Tibial artery (tissue), 4 donors: ENCODE measurements at regions not wholly inside any gene's neighbourhood (a gene's known extent, or its start where the extent isn't known, plus 50 kb on each side); places are given as distances from the start of the nearest gene placed in this dataset.

Source experiments
- DNase-seq, 2 donors: peaks; one replicate each; pipeline ENCODE4 v3.0.0-alpha.2; 2019
- H3K27ac ChIP-seq, 2 donors: fragments of 200-600 bp; sonication (generic) in 1 of 2; 1 replicate in 1 of 2; 2 replicates in 1 of 2; pipeline ENCODE4 v1.5.1; 2018 to 2019; ENCODE audit warnings: mild to moderate bottlenecking in 1 of 2
- H3K27me3 ChIP-seq, 2 donors: fragments of 200-600 bp; sonication (generic) in 1 of 2; one replicate each; pipeline versions ENCODE4 v1.5.1 to v1.6.0; 2016 to 2019
- H3K36me3 ChIP-seq, 3 donors: fragments of 200-600 bp; sonication (generic) in 2 of 3; one replicate each; pipeline ENCODE4 v1.5.1; 2016 to 2019; ENCODE audit warnings: mild to moderate bottlenecking in 2 of 3
- H3K4me1 ChIP-seq, 4 donors: fragments of 200-600 bp; sonication (generic) in 2 of 4; 1 replicate in 3 of 4; 2 replicates in 1 of 4; pipeline ENCODE4 v1.5.1; 2016 to 2019
- H3K4me3 ChIP-seq, 2 donors: fragments of 200-600 bp; sonication (generic) in 1 of 2; 1 replicate in 1 of 2; 2 replicates in 1 of 2; pipeline ENCODE4 v1.5.1; 2018 to 2019; ENCODE audit warnings: mild to moderate bottlenecking in 2 of 2
- H3K9me3 ChIP-seq, 3 donors: fragments of 200-600 bp; sonication (generic) in 1 of 3; one replicate each; pipeline ENCODE4 v1.5.1; 2016 to 2019
- CTCF ChIP-seq, 2 experiments: fragments of 200-600 bp in 1 of 2; fragments of 450-650 bp in 1 of 2; IDR thresholded peaks; one replicate each; pipeline ENCODE4 v1.5.1; 2017 to 2019; ENCODE audit warnings: antibody characterized with exemption in 2 of 2, mild to moderate bottlenecking in 1 of 2, moderate library complexity in 1 of 2
- intact Hi-C: fragments of 100-400 bp; cut with DNase I; formaldehyde crosslinking; loops from one replicate; pipeline ENCODE4 v1.15.0; 2023; ENCODE audit warnings: low total_unique reads

GRCh38 chr5:110019119-110019518 lies 329.4 kb downstream of the MAN2A1 start:
- no peak for DNase-seq
- Histone ChIP-seq H3K27ac (no peak overlapping the region), H3K36me3 (no peaks in the 10 kb centered on the region), H3K27me3 (no peaks in the 10 kb centered on the region), H3K9me3 (no peaks in the 10 kb centered on the region), H3K4me3 (no peak overlapping the region), H3K4me1 (peaks cover 0 to 5% (median 0%) of the 10 kb centered on the region in 4 donors)
- intact Hi-C loops: no loop called here
- no peak for TF ChIP-seq CTCF (IDR thresholded peaks at IDR 0.05)

DNA sequence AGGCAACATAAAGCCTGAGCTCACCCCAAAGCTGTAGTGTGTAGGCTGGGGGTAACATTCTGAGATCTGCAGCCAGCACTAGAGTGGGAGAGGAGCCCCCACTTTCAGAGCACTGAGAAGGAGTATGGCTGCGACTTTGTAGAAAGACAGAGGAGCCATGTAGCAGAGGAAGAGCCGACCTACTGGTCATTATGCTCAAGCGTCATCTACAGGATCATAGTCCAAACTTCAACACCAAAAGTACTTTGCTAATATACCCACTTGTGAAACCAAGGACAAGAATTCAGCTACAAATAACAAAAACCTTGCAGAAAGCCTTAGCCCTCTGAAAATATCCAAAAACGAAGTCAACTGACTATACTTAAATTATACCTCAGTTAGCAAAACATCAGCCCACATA lies 330.1 kb downstream of the MAN2A1 start:
- no peak for DNase-seq
- no peak for TF ChIP-seq CTCF (IDR thresholded peaks at IDR 0.05)
- Histone ChIP-seq H3K9me3 (no peaks in the 10 kb centered on the region), H3K36me3 (no peaks in the 10 kb centered on the region), H3K4me3 (no peak overlapping the region), H3K27ac (no peak overlapping the region), H3K4me1 (peaks cover 0 to 5% (median 0%) of the 10 kb centered on the region in 4 donors), H3K27me3 (no peaks in the 10 kb centered on the region)
- intact Hi-C loops: no loop called here

GRCh38 chr5:110021251-110021650 lies 331.5 kb downstream of the MAN2A1 start:
- intact Hi-C loops: no loop called here
- no peaks in the 10 kb centered on the region for H3K36me3 ChIP-seq
- no peak for TF ChIP-seq CTCF (IDR thresholded peaks at IDR 0.05)

DNA sequence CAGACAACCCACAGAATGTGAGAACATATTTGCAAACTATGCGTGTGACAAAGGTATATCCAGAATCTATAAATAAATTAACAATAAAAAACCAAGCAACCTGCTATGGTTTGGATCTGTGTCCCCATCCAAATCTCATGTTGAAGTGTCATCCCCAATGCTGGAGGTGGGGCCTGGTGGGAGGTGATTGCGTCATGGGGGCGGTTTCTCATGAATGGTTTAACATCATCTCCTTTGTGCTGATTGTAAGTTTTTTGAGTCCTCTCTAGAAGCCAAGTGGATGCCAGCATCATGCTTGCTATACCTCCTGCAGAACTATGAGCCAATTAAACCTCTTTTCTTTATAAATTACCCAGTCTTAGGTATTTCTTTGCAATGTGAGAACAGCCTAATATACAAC lies 335.4 kb downstream of the MAN2A1 start:
- Histone ChIP-seq H3K9me3 (no peaks in the 10 kb centered on the region), H3K4me3 (no peak overlapping the region), H3K4me1 (peaks cover 0 to 7% (median 0%) of the 10 kb centered on the region in 4 donors), H3K36me3 (no peaks in the 10 kb centered on the region), H3K27ac (no peak overlapping the region), H3K27me3 (no peaks in the 10 kb centered on the region)
- intact Hi-C loops: no loop called here
- no peak for TF ChIP-seq CTCF (IDR thresholded peaks at IDR 0.05)
- no peak for DNase-seq

More at GRCh38 chr5:110021251-110021650, 331.5 kb downstream of the MAN2A1 start:
- DNase-seq: no peak
- Histone ChIP-seq H3K9me3 (no peaks in the 10 kb centered on the region), H3K4me3 (no peak overlapping the region), H3K4me1 (no peaks in the 10 kb centered on the region), H3K27ac (no peak overlapping the region), H3K27me3 (no peaks in the 10 kb centered on the region)

- Histone ChIP-seq H3K4me3 (no peak overlapping the region), H3K27ac (no peak overlapping the region), H3K27me3 (no peaks in the 10 kb centered on the region), H3K4me1 (peaks cover 0 to 7% (median 0%) of the 10 kb centered on the region in 4 donors), H3K36me3 (no peaks in the 10 kb centered on the region), H3K9me3 (no peaks in the 10 kb centered on the region)
- TF ChIP-seq CTCF (IDR thresholded peaks at IDR 0.05): no peak
- DNase-seq: no peak
- intact Hi-C loops: no loop called here
Measured at GRCh38 chr5:110027527-110028322, 338.0 kb downstream of the MAN2A1 start.
